Activated CD8-positive, alpha-beta T cell treated with anti-CD3 and anti-CD28 coated beads for 36 hours (primary cell): ENCODE measurements at regions not wholly inside any gene's neighbourhood (a gene's known extent, or its start where the extent isn't known, plus 50 kb on each side); places are given as distances from the start of the nearest gene placed in this dataset.

Experiments used
- ATAC-seq: fragments of 200-7000 bp; cut with Tn5 transposase; one replicate; pipeline ENCODE4 v1.10.0; 2021; ENCODE audit warnings: mild to moderate bottlenecking, moderate library complexity
- CTCF ChIA-PET: fragments of 350-600 bp; sonication (Branson Sonifier 250); formaldehyde crosslinking; loops from one replicate; lab custom pipeline; 2021; ENCODE audit warnings: antibody characterized with exemption; lab: Charles Lee
- POLR2A ChIA-PET: fragments of 350-600 bp; sonication (Branson Sonifier 250); formaldehyde crosslinking; loops from one replicate; lab custom pipeline; 2021; ENCODE audit warnings: antibody characterized with exemption; lab: Charles Lee
- DNase-seq: peaks from one replicate; pipeline ENCODE4 v3.0.0-alpha.2; 2020
- H3K27ac Mint-ChIP-seq: one replicate; pipeline ENCODE4 v1.8.0; 2021; ENCODE audit warnings: mild to moderate bottlenecking, mixed read lengths
- H3K27me3 Mint-ChIP-seq: one replicate; pipeline ENCODE4 v1.8.0; 2021; ENCODE audit warnings: mixed read lengths
- H3K36me3 Mint-ChIP-seq: one replicate; pipeline ENCODE4 v1.8.0; 2021; ENCODE audit warnings: low read depth, mixed read lengths
- H3K4me1 Mint-ChIP-seq: one replicate; pipeline ENCODE4 v1.8.0; 2021; ENCODE audit warnings: low read depth, mixed read lengths
- H3K4me3 Mint-ChIP-seq: one replicate; pipeline ENCODE4 v1.8.0; 2021; ENCODE audit warnings: mild to moderate bottlenecking, moderate library complexity, mixed read lengths
- H3K9me3 Mint-ChIP-seq: one replicate; pipeline ENCODE4 v1.8.0; 2021; ENCODE audit warnings: mixed read lengths
- CTCF ChIP-seq: fragments of 200-600 bp; IDR thresholded peaks from one replicate; pipeline ENCODE4 v1.8.0; 2022; ENCODE audit warnings: antibody characterized with exemption, mild to moderate bottlenecking
- intact Hi-C: fragments of 100-400 bp; cut with micrococcal nuclease; formaldehyde crosslinking; loops from one replicate; pipeline ENCODE4 v1.10.0; 2022

- POLR2A ChIA-PET: no interaction called here
- H3K9me3 Mint-ChIP-seq: peaks cover 5% of the 10 kb centered on the region
- no peaks in the 10 kb centered on the region for H3K27me3 Mint-ChIP-seq
- CTCF ChIA-PET: no interaction called here
- intact Hi-C loops: no loop called here
- H3K4me3 Mint-ChIP-seq: no peak overlapping the region
- H3K27ac Mint-ChIP-seq: no peak overlapping the region
- no peak for DNase-seq
- no peak for ATAC-seq
- TF ChIP-seq CTCF: no peak
- no peaks in the 10 kb centered on the region for H3K36me3 Mint-ChIP-seq
- no peaks in the 10 kb centered on the region for H3K4me1 Mint-ChIP-seq
Observed at GRCh38 chr6:165220045-165220444, 89.4 kb downstream of the C6orf118 start.

- H3K4me1 Mint-ChIP-seq: no peaks in the 10 kb centered on the region
- ChIA-PET POLR2A (no interaction called here), CTCF (no interaction called here)
- intact Hi-C loops: no loop called here
- H3K27ac Mint-ChIP-seq: no peak overlapping the region
- no peaks in the 10 kb centered on the region for H3K36me3 Mint-ChIP-seq
- no peak overlapping the region for H3K4me3 Mint-ChIP-seq
- peaks cover 6% of the 10 kb centered on the region for H3K9me3 Mint-ChIP-seq
- no peaks in the 10 kb centered on the region for H3K27me3 Mint-ChIP-seq
- ATAC-seq: no peak
- DNase-seq: no peak
- TF ChIP-seq CTCF: no peak
Observed at GRCh38 chr6:165219629-165220028, 89.8 kb downstream of the C6orf118 start.

- TF ChIP-seq CTCF: no peak
- no peak overlapping the region for H3K4me3 Mint-ChIP-seq
- no peaks in the 10 kb centered on the region for H3K27me3 Mint-ChIP-seq
- peaks cover 6% of the 10 kb centered on the region for H3K9me3 Mint-ChIP-seq
- DNase-seq (no peak), ATAC-seq (no peak)
- H3K36me3 Mint-ChIP-seq: no peaks in the 10 kb centered on the region
- POLR2A ChIA-PET: no interaction called here
- H3K27ac Mint-ChIP-seq: no peak overlapping the region
- intact Hi-C loops: no loop called here
- CTCF ChIA-PET: no interaction called here
- H3K4me1 Mint-ChIP-seq: no peaks in the 10 kb centered on the region
Observed at GRCh38 chr6:165218829-165219228, 90.6 kb downstream of the C6orf118 start.

- ATAC-seq (no peak), DNase-seq (no peak)
- no peaks in the 10 kb centered on the region for H3K4me1 Mint-ChIP-seq
- H3K27me3 Mint-ChIP-seq: no peaks in the 10 kb centered on the region
- ChIA-PET POLR2A (no interaction called here), CTCF (no interaction called here)
- intact Hi-C loops: no loop called here
- no peak overlapping the region for H3K27ac Mint-ChIP-seq
- H3K9me3 Mint-ChIP-seq: peaks cover 4% of the 10 kb centered on the region
- H3K36me3 Mint-ChIP-seq: no peaks in the 10 kb centered on the region
- TF ChIP-seq CTCF: no peak
- no peak overlapping the region for H3K4me3 Mint-ChIP-seq
Observed at GRCh38 chr6:165206798-165207197, 102.6 kb downstream of the C6orf118 start.

GRCh38 chr6:165205632-165206031, 103.8 kb downstream of the C6orf118 start:
- Mint-ChIP-seq H3K27me3 (no peaks in the 10 kb centered on the region), H3K4me1 (no peaks in the 10 kb centered on the region), H3K9me3 (peaks cover 4% of the 10 kb centered on the region), H3K27ac (no peak overlapping the region), H3K4me3 (no peak overlapping the region), H3K36me3 (no peaks in the 10 kb centered on the region)
- POLR2A ChIA-PET: no interaction called here
- ATAC-seq: no peak
- no peak for DNase-seq
- no peak for TF ChIP-seq CTCF
- CTCF ChIA-PET: no interaction called here
- intact Hi-C loops: no loop called here
